Astrocyte (in vitro differentiated cells and primary cell): ENCODE measurements at regions not wholly inside any gene's neighbourhood (a gene's known extent, or its start where the extent isn't known, plus 50 kb on each side); places are given as distances from the start of the nearest gene placed in this dataset.
A peak's percentile ranks its signal among the peaks of the same experiment; 100 is the strongest.

Experiments used
- DNase-seq: peaks from one replicate; pipeline ENCODE4 v3.0.0-alpha.2; 2010; ENCODE audit warnings: low read depth
- FAIRE-seq: peaks from 2 replicates; lab custom pipeline; 2011; peaks lifted over from hg19 to GRCh38; lab: Jason Lieb, UNC
- H2AFZ ChIP-seq: 2 replicates; pipeline ENCODE4 v1.6.0; 2012; ENCODE audit warnings: low read depth, low read length, inconsistent platforms
- H3K27ac ChIP-seq: 2 replicates; pipeline ENCODE4 v1.5.1; 2011; ENCODE audit warnings: low read depth, low read length, inconsistent platforms
- H3K27me3 ChIP-seq: 2 replicates; pipeline ENCODE4 v1.6.0; 2011; ENCODE audit warnings: low read length, inconsistent platforms; ENCODE audit not compliant: insufficient read depth
- H3K36me3 ChIP-seq: 2 replicates; pipeline ENCODE4 v1.5.1; 2011; ENCODE audit warnings: low read length, inconsistent platforms; ENCODE audit not compliant: insufficient read depth
- H3K4me1 ChIP-seq: 2 replicates; pipeline ENCODE4 v1.5.1; 2011; ENCODE audit warnings: low read length, inconsistent platforms; ENCODE audit not compliant: insufficient read depth
- H3K4me2 ChIP-seq: 2 replicates; pipeline ENCODE4 v1.6.0; 2012; ENCODE audit warnings: low read length, inconsistent platforms
- H3K4me3 ChIP-seq: 2 replicates; pipeline ENCODE4 v1.5.1; 2011; ENCODE audit warnings: low read depth, mild to moderate bottlenecking, low read length, inconsistent platforms; ENCODE audit not compliant: insufficient read depth
- H3K79me2 ChIP-seq: 2 replicates; pipeline ENCODE4 v1.6.0; 2012; ENCODE audit warnings: mild to moderate bottlenecking, low read length, inconsistent platforms; ENCODE audit not compliant: insufficient read depth
- H3K9ac ChIP-seq: 2 replicates; pipeline ENCODE4 v1.6.0; 2012; ENCODE audit warnings: mild to moderate bottlenecking, low read length, inconsistent platforms
- H3K9me3 ChIP-seq: 2 replicates; pipeline ENCODE4 v1.5.1; 2012; ENCODE audit warnings: low read depth, mild to moderate bottlenecking, low read length, inconsistent platforms; ENCODE audit not compliant: insufficient read depth
- H4K20me1 ChIP-seq: 2 replicates; pipeline ENCODE4 v1.6.0; 2012; ENCODE audit warnings: low read length, inconsistent platforms; ENCODE audit not compliant: insufficient read depth
- H3K27ac Mint-ChIP-seq: one replicate; pipeline ENCODE4 v1.8.0; 2021; ENCODE audit warnings: mild to moderate bottlenecking, mixed read lengths; ENCODE audit not compliant: unreplicated experiment
- H3K27me3 Mint-ChIP-seq: one replicate; pipeline ENCODE4 v1.8.0; 2021; ENCODE audit warnings: low read depth, mixed read lengths; ENCODE audit not compliant: unreplicated experiment
- H3K36me3 Mint-ChIP-seq: one replicate; pipeline ENCODE4 v1.8.0; 2021; ENCODE audit warnings: low read depth, mixed read lengths; ENCODE audit not compliant: unreplicated experiment
- H3K4me1 Mint-ChIP-seq: one replicate; pipeline ENCODE4 v1.8.0; 2021; ENCODE audit warnings: low read depth, mixed read lengths; ENCODE audit not compliant: unreplicated experiment
- H3K4me3 Mint-ChIP-seq: one replicate; pipeline ENCODE4 v1.8.0; 2021; ENCODE audit warnings: mild to moderate bottlenecking, moderate library complexity, mixed read lengths; ENCODE audit not compliant: unreplicated experiment
- H3K9me3 Mint-ChIP-seq: one replicate; pipeline ENCODE4 v1.8.0; 2021; ENCODE audit warnings: mild to moderate bottlenecking, mixed read lengths; ENCODE audit not compliant: unreplicated experiment
- CTCF ChIP-seq: IDR thresholded peaks from 2 replicates; pipeline ENCODE4 v1.5.1; 2011; ENCODE audit warnings: low read depth, mild to moderate bottlenecking, inconsistent platforms, low read length, moderate library complexity; ENCODE audit not compliant: insufficient read depth
- EZH2 ChIP-seq: IDR thresholded peaks from 2 replicates; pipeline ENCODE4 v1.6.1; 2012; ENCODE audit warnings: mild to moderate bottlenecking, low read length, inconsistent platforms; ENCODE audit not compliant: insufficient read depth

- H3K4me2 ChIP-seq: no peak overlapping the region
- FAIRE-seq: no peak
- DNase-seq: no peak
- H3K9ac ChIP-seq: no peak overlapping the region
- no peak overlapping the region for H3K27ac ChIP-seq
- Mint-ChIP-seq H3K9me3 (no peaks in the 10 kb centered on the region), H3K4me1 (peaks cover 19% of the 10 kb centered on the region), H3K27me3 (no peaks in the 10 kb centered on the region), H3K4me3 (no peak overlapping the region), H3K36me3 (no peaks in the 10 kb centered on the region), H3K27ac (no peak overlapping the region)
- H3K36me3 ChIP-seq: no peaks in the 10 kb centered on the region
- peaks cover 8% of the 10 kb centered on the region for H3K4me1 ChIP-seq
- H4K20me1 ChIP-seq: no peaks in the 10 kb centered on the region
- H3K27me3 ChIP-seq: no peaks in the 10 kb centered on the region
- H3K79me2 ChIP-seq: no peaks in the 10 kb centered on the region
- H3K4me3 ChIP-seq: no peak overlapping the region
- no peaks in the 10 kb centered on the region for H3K9me3 ChIP-seq
- no peak overlapping the region for H2AFZ ChIP-seq
- no peak for TF ChIP-seq EZH2
- TF ChIP-seq CTCF: no peak
Measured at GRCh38 chr7:41837916-41838315, 135.0 kb upstream of the INHBA start.

- Histone ChIP-seq H4K20me1 (no peaks in the 10 kb centered on the region), H2AFZ (no peak overlapping the region), H3K9me3 (no peaks in the 10 kb centered on the region), H3K4me3 (no peak overlapping the region), H3K27ac (no peak overlapping the region), H3K79me2 (no peaks in the 10 kb centered on the region), H3K9ac (no peak overlapping the region), H3K27me3 (no peaks in the 10 kb centered on the region), H3K36me3 (no peaks in the 10 kb centered on the region), H3K4me2 (peak overlapping the region; percentile 44), H3K4me1 (peaks cover 9% of the 10 kb centered on the region)
- FAIRE-seq (no peak), DNase-seq (peak; percentile 74)
- no peaks in the 10 kb centered on the region for H3K36me3 Mint-ChIP-seq
- peaks cover 2% of the 10 kb centered on the region for H3K9me3 Mint-ChIP-seq
- TF ChIP-seq EZH2: no peak
- no peak overlapping the region for H3K4me3 Mint-ChIP-seq
- H3K27me3 Mint-ChIP-seq: no peaks in the 10 kb centered on the region
- peaks cover 25% of the 10 kb centered on the region for H3K4me1 Mint-ChIP-seq
- H3K27ac Mint-ChIP-seq: no peak overlapping the region
Measured at GRCh38 chr7:41835976-41836530, 133.2 kb upstream of the INHBA start.

- Histone ChIP-seq H2AFZ (peak overlapping the region; percentile 68), H3K36me3 (no peaks in the 10 kb centered on the region), H3K9ac (peak overlapping the region; percentile 24), H3K9me3 (no peaks in the 10 kb centered on the region), H4K20me1 (no peaks in the 10 kb centered on the region), H3K4me3 (no peak overlapping the region), H3K4me2 (peak overlapping the region; percentile 44), H3K79me2 (no peaks in the 10 kb centered on the region), H3K27me3 (no peaks in the 10 kb centered on the region), H3K4me1 (peaks cover 9% of the 10 kb centered on the region), H3K27ac (no peak overlapping the region)
- TF ChIP-seq CTCF (no peak), EZH2 (no peak)
- DNase-seq (peak; percentile 39), FAIRE-seq (no peak)
- Mint-ChIP-seq H3K4me3 (no peak overlapping the region), H3K27ac (no peak overlapping the region), H3K9me3 (peaks cover 2% of the 10 kb centered on the region), H3K4me1 (peaks cover 25% of the 10 kb centered on the region), H3K27me3 (no peaks in the 10 kb centered on the region), H3K36me3 (no peaks in the 10 kb centered on the region)
Measured at GRCh38 chr7:41834805-41835694, 132.2 kb upstream of the INHBA start.
